ENCODE measurements at regions not wholly inside any gene's neighbourhood (a gene's known extent, or its start where the extent isn't known, plus 50 kb on each side); places are given as distances from the start of the nearest gene placed in this dataset.

GRCh38 chr11:115739146-115739545 lies 234.9 kb upstream of the CADM1 start:
- TF ChIP-seq POLR2A (IDR thresholded peaks at IDR 0.05) = no peak
- TF ChIP-seq CTCF (IDR thresholded peaks at IDR 0.05) = no peak
- no peak for TF ChIP-seq EP300 (IDR thresholded peaks at IDR 0.05)
- no peak for TF ChIP-seq POLR2AphosphoS5 (IDR thresholded peaks at IDR 0.05)
